HepG2 (cell line): ENCODE measurements at regions not wholly inside any gene's neighbourhood (a gene's known extent, or its start where the extent isn't known, plus 50 kb on each side); places are given as distances from the start of the nearest gene placed in this dataset.
A peak's percentile ranks its signal among the peaks of the same experiment; 100 is the strongest.

Source experiments
- CCAR2 ChIP-seq: fragments of 200-400 bp; formaldehyde crosslinking; optimal IDR thresholded peaks from 2 replicates; pipeline ENCODE3; 2018; ENCODE audit warnings: low read depth, mild to moderate bottlenecking, low read length, moderate library complexity
- ELF4 ChIP-seq: sonication (generic); formaldehyde crosslinking; IDR thresholded peaks from 2 replicates; pipeline ENCODE4 v1.5.0; 2020; ENCODE audit warnings: missing genetic modification reagents, mild to moderate bottlenecking, moderate library complexity, borderline replicate concordance
- GMEB1 ChIP-seq: sonication (generic); formaldehyde crosslinking; IDR thresholded peaks from 2 replicates; pipeline ENCODE4 v1.5.1; 2020; ENCODE audit warnings: missing genetic modification reagents, mild to moderate bottlenecking, borderline replicate concordance
- NCOA5 ChIP-seq: sonication (generic); formaldehyde crosslinking; IDR thresholded peaks from 2 replicates; pipeline ENCODE4 v1.4.0; 2020; ENCODE audit warnings: missing genetic modification reagents
- NFATC3 ChIP-seq: sonication (generic); formaldehyde crosslinking; IDR thresholded peaks from 2 replicates; pipeline ENCODE4 v1.5.1; 2020; ENCODE audit warnings: mild to moderate bottlenecking, missing genetic modification reagents
- NFE2L2 ChIP-seq: fragments of 150-350 bp; IDR thresholded peaks from 2 replicates; pipeline ENCODE4 v1.6.1; 2014; ENCODE audit warnings: low read length
- POLR2AphosphoS5 ChIP-seq: IDR thresholded peaks from 2 replicates; pipeline ENCODE4 v1.6.1; 2012; ENCODE audit warnings: low read depth, low read length
- SCMH1 ChIP-seq: sonication (generic); formaldehyde crosslinking; IDR thresholded peaks from 2 replicates; pipeline ENCODE4 v1.9.0; 2021; ENCODE audit warnings: missing genetic modification reagents, mild to moderate bottlenecking, borderline replicate concordance
- SKI ChIP-seq: fragments of 450-650 bp; IDR thresholded peaks from one replicate; pipeline ENCODE4 v1.6.1; 2018; ENCODE audit warnings: mild to moderate bottlenecking; ENCODE audit not compliant: partially characterized antibody
- SP2 ChIP-seq: sonication (generic); formaldehyde crosslinking; IDR thresholded peaks from 2 replicates; pipeline ENCODE4 v1.5.1; 2020; ENCODE audit warnings: mild to moderate bottlenecking, missing genetic modification reagents
- STAT6 ChIP-seq: sonication (generic); formaldehyde crosslinking; IDR thresholded peaks from 2 replicates; pipeline ENCODE4 v1.4.0; 2020; ENCODE audit warnings: missing genetic modification reagents, mild to moderate bottlenecking, borderline replicate concordance
- TMF1 ChIP-seq: sonication (generic); formaldehyde crosslinking; IDR thresholded peaks from 2 replicates; pipeline ENCODE4 v1.8.1; 2022; ENCODE audit warnings: low read depth, missing genetic modification reagents
- U2AF2 ChIP-seq: fragments of 200-400 bp; formaldehyde crosslinking; IDR thresholded peaks from 2 replicates; pipeline ENCODE4 v1.6.1; 2017; ENCODE audit warnings: low read depth, mild to moderate bottlenecking, low read length
- ZBTB1 ChIP-seq: sonication (generic); formaldehyde crosslinking; IDR thresholded peaks from 2 replicates; pipeline ENCODE4 v1.4.0; 2020; ENCODE audit warnings: missing genetic modification reagents, borderline replicate concordance
- ZHX1 ChIP-seq: sonication (generic); formaldehyde crosslinking; IDR thresholded peaks from 2 replicates; pipeline ENCODE4 v1.8.1; 2022; ENCODE audit warnings: low read depth, mild to moderate bottlenecking, missing genetic modification reagents
- ZNF510 ChIP-seq: sonication (generic); formaldehyde crosslinking; IDR thresholded peaks from 2 replicates; pipeline ENCODE4 v1.4.0; 2020; ENCODE audit warnings: low read depth, mild to moderate bottlenecking, missing genetic modification reagents
- ZNF605 ChIP-seq: sonication (generic); formaldehyde crosslinking; IDR thresholded peaks from 2 replicates; pipeline ENCODE4 v1.8.0; 2022; ENCODE audit warnings: mild to moderate bottlenecking, missing genetic modification reagents
- ZNF713 ChIP-seq: sonication (generic); formaldehyde crosslinking; IDR thresholded peaks from 2 replicates; pipeline ENCODE4 v1.4.0; 2020; ENCODE audit warnings: mild to moderate bottlenecking, missing genetic modification reagents
- TF ChIP-seq, protein P1 (sequence below): sonication (generic); formaldehyde crosslinking; IDR thresholded peaks from 2 replicates; pipeline ENCODE4 v1.4.0; 2020; ENCODE audit warnings: missing genetic modification reagents; ENCODE audit errors: not compliant biosample characterization
- TF ChIP-seq, protein P2 (sequence below): sonication (generic); formaldehyde crosslinking; IDR thresholded peaks from 2 replicates; pipeline ENCODE4 v1.5.1; 2020; ENCODE audit warnings: missing genetic modification reagents, mild to moderate bottlenecking, borderline replicate concordance
- TF ChIP-seq, protein P3 (sequence below): sonication (generic); formaldehyde crosslinking; IDR thresholded peaks from 2 replicates; pipeline ENCODE4 v1.5.1; 2020; ENCODE audit warnings: mild to moderate bottlenecking, moderate library complexity, missing genetic modification reagents

DNA sequence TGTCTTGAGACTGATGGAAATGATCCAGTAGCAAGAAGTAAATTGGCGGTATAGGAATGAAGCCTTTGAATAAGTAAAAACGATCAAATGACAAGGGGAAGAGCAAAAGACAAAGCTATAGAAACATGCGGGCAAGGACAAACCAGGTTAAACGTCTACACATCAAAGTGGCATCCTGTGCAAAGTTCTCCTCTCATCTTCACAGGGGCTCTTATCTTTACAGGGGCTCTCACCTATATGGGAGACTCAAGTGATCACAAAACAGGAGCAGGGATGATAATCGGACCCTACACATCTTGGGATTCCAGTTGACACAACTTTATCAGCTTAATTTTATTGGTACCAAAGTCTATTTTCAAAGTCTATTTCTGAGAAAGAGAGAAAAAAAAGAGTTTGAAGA lies 1778.9 kb upstream of the CELF4 start (continued):
- TF ChIP-seq ZHX1, result no peak
- no peak for TF ChIP-seq CCAR2
- TF ChIP-seq POLR2AphosphoS5, result no peak
- TF ChIP-seq, protein P1, sequence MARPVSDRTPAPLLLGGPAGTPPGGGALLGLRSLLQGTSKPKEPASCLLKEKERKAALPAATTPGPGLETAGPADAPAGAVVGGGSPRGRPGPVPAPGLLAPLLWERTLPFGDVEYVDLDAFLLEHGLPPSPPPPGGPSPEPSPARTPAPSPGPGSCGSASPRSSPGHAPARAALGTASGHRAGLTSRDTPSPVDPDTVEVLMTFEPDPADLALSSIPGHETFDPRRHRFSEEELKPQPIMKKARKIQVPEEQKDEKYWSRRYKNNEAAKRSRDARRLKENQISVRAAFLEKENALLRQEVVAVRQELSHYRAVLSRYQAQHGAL (CRISPR knock-in tag), result no peak
- TF ChIP-seq NFATC3 (CRISPR knock-in tag), result no peak
- TF ChIP-seq ZNF605 (CRISPR knock-in tag), result no peak
- TF ChIP-seq, protein P2, sequence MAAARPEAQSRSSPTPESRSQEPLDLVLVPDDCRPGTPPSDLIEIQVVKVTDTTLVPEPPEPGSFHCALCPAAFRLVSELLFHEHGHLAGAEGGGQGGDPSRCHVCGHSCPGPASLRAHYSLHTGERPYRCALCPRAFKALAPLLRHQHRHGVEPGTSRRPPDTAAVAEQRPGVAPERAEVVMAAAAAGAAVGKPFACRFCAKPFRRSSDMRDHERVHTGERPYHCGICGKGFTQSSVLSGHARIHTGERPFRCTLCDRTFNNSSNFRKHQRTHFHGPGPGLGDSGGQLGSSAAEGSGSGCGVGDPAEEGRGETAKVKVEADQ (CRISPR knock-in tag), result no peak
- TF ChIP-seq SP2, result no peak
- TF ChIP-seq STAT6 (CRISPR knock-in tag), result no peak
- TF ChIP-seq GMEB1 (CRISPR knock-in tag), result no peak
- TF ChIP-seq ELF4, result no peak
- no peak for TF ChIP-seq ZNF713 (CRISPR knock-in tag)
- TF ChIP-seq TMF1 (CRISPR knock-in tag), result no peak
- no peak for TF ChIP-seq NCOA5 (CRISPR knock-in tag)
- TF ChIP-seq, protein P3, sequence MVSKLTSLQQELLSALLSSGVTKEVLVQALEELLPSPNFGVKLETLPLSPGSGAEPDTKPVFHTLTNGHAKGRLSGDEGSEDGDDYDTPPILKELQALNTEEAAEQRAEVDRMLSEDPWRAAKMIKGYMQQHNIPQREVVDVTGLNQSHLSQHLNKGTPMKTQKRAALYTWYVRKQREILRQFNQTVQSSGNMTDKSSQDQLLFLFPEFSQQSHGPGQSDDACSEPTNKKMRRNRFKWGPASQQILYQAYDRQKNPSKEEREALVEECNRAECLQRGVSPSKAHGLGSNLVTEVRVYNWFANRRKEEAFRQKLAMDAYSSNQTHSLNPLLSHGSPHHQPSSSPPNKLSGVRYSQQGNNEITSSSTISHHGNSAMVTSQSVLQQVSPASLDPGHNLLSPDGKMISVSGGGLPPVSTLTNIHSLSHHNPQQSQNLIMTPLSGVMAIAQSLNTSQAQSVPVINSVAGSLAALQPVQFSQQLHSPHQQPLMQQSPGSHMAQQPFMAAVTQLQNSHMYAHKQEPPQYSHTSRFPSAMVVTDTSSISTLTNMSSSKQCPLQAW (CRISPR knock-in tag), result peak; percentile 70
- TF ChIP-seq ZNF510 (CRISPR knock-in tag), result no peak
- TF ChIP-seq SCMH1 (CRISPR knock-in tag), result no peak
- no peak for TF ChIP-seq NFE2L2
- no peak for TF ChIP-seq ZBTB1 (CRISPR knock-in tag)
- no peak for TF ChIP-seq U2AF2
- no peak for TF ChIP-seq SKI
